ENCODE measurements at regions not wholly inside any gene's neighbourhood (a gene's known extent, or its start where the extent isn't known, plus 50 kb on each side); places are given as distances from the start of the nearest gene placed in this dataset.

DNA sequence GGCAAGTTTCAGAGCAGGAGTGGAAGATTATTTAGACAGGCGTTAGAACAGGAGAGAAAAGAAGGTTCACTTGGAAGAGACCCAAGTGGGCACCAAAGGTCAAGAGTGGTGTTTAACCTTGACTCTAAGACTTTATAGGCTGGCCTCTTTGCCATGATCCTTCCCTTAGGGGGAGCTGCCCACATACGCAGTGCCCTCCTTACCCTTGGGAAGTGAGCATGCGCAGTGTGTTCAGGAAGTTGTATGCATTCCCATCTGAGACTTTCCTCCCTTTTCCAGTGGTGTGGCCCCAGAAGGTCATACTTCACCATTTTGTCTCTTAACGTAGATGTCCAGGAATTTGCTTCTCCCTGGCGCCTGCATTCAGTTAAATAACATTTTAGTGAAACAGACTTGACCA lies 95.8 kb downstream of the CXCL12 start:
- TF ChIP-seq, protein P1, sequence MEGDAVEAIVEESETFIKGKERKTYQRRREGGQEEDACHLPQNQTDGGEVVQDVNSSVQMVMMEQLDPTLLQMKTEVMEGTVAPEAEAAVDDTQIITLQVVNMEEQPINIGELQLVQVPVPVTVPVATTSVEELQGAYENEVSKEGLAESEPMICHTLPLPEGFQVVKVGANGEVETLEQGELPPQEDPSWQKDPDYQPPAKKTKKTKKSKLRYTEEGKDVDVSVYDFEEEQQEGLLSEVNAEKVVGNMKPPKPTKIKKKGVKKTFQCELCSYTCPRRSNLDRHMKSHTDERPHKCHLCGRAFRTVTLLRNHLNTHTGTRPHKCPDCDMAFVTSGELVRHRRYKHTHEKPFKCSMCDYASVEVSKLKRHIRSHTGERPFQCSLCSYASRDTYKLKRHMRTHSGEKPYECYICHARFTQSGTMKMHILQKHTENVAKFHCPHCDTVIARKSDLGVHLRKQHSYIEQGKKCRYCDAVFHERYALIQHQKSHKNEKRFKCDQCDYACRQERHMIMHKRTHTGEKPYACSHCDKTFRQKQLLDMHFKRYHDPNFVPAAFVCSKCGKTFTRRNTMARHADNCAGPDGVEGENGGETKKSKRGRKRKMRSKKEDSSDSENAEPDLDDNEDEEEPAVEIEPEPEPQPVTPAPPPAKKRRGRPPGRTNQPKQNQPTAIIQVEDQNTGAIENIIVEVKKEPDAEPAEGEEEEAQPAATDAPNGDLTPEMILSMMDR (IDR thresholded peaks at IDR 0.05; ENCODE audit: insufficient read depth, low read depth, low read length): no peak
- DNase-seq (ENCODE audit: low read depth): no peak
- Histone ChIP-seq H3K4me3 (ENCODE audit: low read depth, low read length) (no peak overlapping the region), H3K27me3 (ENCODE audit: control insufficient read depth, insufficient read depth, low read length) (no peaks in the 10 kb centered on the region; the same call in 1 of the 2 replicates), H3K36me3 (ENCODE audit: control insufficient read depth, insufficient read depth, low read length) (no peaks in the 10 kb centered on the region)
- ChIA-PET POLR2A (no interaction called here), CTCF (no interaction called here)

- Histone ChIP-seq H3K36me3 (ENCODE audit: control insufficient read depth, insufficient read depth, low read length) (no peaks in the 10 kb centered on the region), H3K27me3 (ENCODE audit: control insufficient read depth, insufficient read depth, low read length) (peaks cover 2% of the 10 kb centered on the region; the same call in 1 of the 2 replicates), H3K4me3 (ENCODE audit: low read depth, low read length) (no peak overlapping the region)
- ChIA-PET POLR2A (no interaction called here), CTCF (interaction anchor here (1.7 kb wide), 1 partner anchor 23 kb away, joined by 4 read pairs; no protein-coding TSS in a partner anchor)
- no peak for DNase-seq (ENCODE audit: low read depth)
- TF ChIP-seq, protein P1 (IDR thresholded peaks at IDR 0.05; ENCODE audit: insufficient read depth, low read depth, low read length): no peak
Observed at GRCh38 chr10:44287408-44287807, 97.5 kb downstream of the CXCL12 start.

GRCh38 chr10:44284198-44285084 lies 100.5 kb downstream of the CXCL12 start:
- peaks cover 2% of the 10 kb centered on the region; the same call in 1 of the 2 replicates for H3K27me3 ChIP-seq (ENCODE audit: control insufficient read depth, insufficient read depth, low read length)
- ChIA-PET CTCF (no interaction called here), POLR2A (no interaction called here)
- no peak overlapping the region for H3K4me3 ChIP-seq (ENCODE audit: low read depth, low read length)
- no peaks in the 10 kb centered on the region for H3K36me3 ChIP-seq (ENCODE audit: control insufficient read depth, insufficient read depth, low read length)
- no peak for DNase-seq (ENCODE audit: low read depth)
- TF ChIP-seq, protein P1 (IDR thresholded peaks at IDR 0.05; ENCODE audit: insufficient read depth, low read depth, low read length): no peak

DNA sequence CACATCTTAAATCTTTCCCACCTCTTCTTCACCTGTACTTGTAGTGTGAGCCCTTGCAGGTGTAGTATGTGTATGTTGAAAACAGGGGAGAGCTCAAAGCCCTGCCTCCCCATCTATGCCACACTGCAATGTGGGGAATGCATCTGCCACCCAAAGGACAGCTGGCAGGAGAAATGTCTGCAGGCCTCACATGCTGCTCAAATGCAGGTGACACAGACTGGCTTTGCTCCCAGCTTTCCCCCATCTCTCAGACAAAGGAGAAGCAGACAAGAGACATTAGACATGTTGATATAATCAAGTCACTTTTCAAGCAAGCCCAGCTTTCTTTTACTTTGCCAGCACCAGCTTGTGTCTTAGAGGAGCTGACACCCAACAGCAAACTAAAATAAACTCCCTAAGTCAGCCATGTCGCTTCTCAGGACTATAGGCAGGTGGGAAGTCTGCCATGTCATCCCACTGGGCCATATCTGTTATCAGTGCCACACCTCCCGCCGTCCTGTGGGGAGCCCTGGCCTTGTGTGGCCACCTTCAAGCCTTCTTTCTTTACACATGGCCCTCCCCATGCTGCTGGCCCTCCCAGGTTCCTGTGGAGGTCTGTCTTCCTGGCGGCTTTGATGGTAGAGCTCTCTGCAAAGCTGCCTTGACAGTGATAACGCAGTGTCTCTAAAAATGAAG lies 102.1 kb downstream of the CXCL12 start:
- H3K36me3 ChIP-seq (ENCODE audit: control insufficient read depth, insufficient read depth, low read length): no peaks in the 10 kb centered on the region
- no peak overlapping the region for H3K4me3 ChIP-seq (ENCODE audit: low read depth, low read length)
- no peak for DNase-seq (ENCODE audit: low read depth)
- TF ChIP-seq, protein P1 (IDR thresholded peaks at IDR 0.05; ENCODE audit: insufficient read depth, low read depth, low read length): no peak
- H3K27me3 ChIP-seq (ENCODE audit: control insufficient read depth, insufficient read depth, low read length): peaks cover 2% of the 10 kb centered on the region; the same call in 1 of the 2 replicates
- ChIA-PET POLR2A (no interaction called here), CTCF (no interaction called here)

- TF ChIP-seq, protein P1 (IDR thresholded peaks at IDR 0.05; ENCODE audit: insufficient read depth, low read depth, low read length): no peak
- POLR2A ChIA-PET: no interaction called here
- DNase-seq (ENCODE audit: low read depth): no peak
- Histone ChIP-seq H3K36me3 (ENCODE audit: control insufficient read depth, insufficient read depth, low read length) (no peaks in the 10 kb centered on the region), H3K27me3 (ENCODE audit: control insufficient read depth, insufficient read depth, low read length) (peaks cover 2% of the 10 kb centered on the region; the same call in 1 of the 2 replicates), H3K4me3 (ENCODE audit: low read depth, low read length) (no peak overlapping the region)
- CTCF ChIA-PET: no interaction called here
Observed at GRCh38 chr10:44281662-44282061, 103.2 kb downstream of the CXCL12 start.
